ENCODE measurements at regions not wholly inside any gene's neighbourhood (a gene's known extent, or its start where the extent isn't known, plus 50 kb on each side); places are given as distances from the start of the nearest gene placed in this dataset.

DNA sequence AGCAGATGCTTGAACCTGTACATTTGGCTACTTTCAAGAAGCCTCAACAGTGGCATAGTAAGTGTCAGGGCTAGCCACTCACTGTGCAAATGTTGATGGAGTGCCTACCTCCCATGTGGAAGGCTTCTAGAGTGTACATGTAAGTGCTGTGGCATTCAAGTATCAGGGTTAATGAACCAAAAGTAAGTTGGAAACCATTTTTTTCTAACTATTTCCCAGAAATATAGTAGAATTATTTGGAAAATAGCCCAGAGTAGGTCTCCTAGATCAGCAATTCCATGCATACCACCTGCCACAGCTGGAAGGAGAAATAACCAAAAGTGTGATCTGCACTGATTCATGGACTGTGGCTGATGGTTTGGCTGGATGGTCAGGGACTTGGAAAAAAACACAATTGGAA lies 53.3 kb downstream of the FOXD1 start:
- no peak for DNase-seq

GRCh38 chr5:73394610-73395009 lies 54.0 kb downstream of the FOXD1 start:
- DNase-seq = no peak

DNA sequence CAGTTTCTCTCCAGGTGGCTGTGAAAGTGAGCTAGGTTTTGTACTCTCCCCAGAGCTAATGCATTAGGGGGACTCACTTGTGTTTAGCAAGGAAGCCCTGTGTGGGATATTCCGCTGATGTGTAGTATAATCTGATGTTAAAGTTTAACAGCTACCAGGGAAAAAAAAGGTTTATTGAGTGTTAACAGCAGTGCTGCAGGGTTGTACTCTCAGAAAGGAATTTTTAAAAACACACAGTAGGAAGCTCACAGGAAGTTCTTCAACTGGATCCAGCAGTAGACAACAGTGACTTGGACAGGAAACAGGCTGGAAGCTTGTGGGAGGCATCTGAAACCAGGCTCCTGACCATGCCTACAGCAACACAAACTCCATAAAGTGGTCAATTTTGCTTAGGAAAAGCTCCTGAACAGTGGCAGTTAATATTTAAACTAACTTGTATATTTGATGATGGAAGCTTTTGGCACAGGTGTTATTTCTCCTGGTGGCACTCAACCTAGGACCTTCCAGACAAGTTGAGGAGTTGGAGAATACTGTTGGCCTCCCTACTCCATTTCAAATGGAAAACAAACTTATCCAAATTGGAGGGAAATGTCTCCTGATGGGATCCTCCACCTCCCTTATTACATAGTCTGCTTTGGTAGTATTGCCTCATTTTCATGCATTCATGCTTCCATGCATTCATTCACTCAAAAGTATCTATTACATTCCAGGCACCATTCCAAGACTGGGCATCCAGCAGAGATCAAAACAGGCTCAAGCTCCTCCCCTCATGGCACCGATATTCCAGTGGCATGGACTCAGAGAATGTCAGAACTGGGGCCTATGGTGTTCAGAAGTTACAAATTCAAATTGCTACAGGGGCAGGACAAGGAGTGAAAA lies 54.7 kb downstream of the FOXD1 start:
- no peak for DNase-seq

GRCh38 chr5:73392775-73393174 lies 55.8 kb downstream of the FOXD1 start:
- DNase-seq = no peak

- DNase-seq = no peak
Observed at GRCh38 chr5:73391441-73391881, 57.1 kb downstream of the FOXD1 start.

DNA sequence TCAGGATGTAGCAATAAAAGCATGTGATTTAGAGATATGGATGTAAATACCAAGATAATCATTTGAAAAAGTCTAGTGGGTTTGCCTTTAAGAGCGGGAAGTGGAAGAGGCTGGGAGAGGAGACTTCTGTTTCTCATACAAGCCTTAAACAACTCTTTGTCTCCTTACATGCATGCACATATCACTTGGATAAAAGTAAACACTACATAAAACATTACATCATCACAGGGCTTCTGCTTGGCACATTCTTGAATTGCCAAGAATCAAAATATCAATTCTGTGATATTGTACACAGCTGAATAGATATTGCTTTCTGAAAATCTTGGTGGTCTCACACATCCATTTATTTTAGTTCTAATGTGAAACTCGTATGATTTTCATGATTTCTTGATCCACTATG lies 57.6 kb downstream of the FOXD1 start:
- DNase-seq = no peak

DNA sequence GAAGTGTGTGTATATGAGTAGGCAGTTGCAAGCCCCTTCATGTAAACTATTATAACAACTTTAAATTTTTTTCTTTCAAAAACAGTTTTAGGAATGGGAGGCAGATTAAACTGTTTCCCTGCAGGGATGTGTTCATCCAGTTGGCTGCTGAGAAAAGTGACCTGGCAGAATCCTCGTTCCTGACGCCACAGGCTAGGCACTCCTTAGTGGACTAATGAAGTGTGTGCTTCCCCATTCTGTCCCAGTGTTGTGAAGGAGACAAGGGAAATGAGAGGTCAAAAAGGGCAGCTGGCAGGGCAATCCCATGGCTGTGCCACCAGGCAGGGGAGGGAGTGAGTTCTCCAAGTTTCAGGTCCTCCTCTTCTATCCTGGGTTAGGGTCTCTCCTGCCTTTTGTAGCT lies 59.8 kb downstream of the FOXD1 start:
- DNase-seq = no peak

DNA sequence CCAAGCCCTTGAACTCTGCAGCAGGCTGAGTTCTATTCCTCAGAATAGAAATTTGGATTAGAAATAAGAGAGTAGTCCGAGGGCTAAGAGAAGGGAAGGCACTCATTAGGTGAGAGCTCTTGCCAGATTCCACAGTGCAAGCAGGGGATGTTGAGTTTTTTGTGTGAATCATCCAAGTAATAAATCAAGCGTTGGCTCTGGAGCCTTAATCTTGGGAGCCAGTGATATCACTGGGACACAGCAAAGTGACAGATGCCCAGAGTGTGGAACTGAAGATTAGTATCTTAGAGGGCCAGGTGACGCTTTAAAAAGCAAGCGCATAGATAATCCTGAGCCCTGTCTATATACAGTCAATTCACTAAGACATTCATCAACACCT lies 60.3 kb downstream of the FOXD1 start:
- DNase-seq = no peak

DNA sequence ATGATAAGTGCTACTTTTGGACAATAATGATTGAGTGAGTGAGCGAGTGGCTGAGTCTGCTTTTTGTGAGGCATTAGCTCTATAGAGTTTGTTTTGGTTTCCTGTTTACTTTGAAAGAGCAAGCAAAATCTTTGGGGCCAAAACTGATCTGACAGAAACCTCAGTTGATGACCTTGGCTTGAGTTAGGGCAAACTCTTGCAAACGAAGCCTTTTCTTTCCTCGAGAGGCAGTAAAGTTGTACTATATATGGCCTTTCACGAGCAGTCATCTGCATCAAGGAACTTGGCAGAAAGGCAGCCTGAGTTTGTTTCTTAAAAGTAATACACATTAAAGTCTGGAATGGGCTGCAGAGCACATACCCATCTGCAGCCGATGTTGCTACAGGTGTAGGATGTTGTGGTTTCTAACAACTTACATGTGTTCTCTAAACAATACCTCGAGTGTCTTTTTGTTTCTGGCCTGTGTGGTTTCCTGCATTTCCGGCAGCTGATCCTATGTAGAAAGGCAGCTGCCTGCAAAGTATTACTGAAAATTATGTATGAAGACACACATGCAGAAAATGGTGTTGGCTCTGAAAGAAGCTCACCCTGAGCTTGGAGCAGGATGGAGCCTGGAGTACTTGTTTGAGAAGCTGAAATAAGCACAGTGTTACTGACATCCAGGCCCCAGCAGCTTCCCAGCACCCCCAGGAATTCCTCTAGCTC lies 60.8 kb downstream of the FOXD1 start:
- DNase-seq = no peak

DNA sequence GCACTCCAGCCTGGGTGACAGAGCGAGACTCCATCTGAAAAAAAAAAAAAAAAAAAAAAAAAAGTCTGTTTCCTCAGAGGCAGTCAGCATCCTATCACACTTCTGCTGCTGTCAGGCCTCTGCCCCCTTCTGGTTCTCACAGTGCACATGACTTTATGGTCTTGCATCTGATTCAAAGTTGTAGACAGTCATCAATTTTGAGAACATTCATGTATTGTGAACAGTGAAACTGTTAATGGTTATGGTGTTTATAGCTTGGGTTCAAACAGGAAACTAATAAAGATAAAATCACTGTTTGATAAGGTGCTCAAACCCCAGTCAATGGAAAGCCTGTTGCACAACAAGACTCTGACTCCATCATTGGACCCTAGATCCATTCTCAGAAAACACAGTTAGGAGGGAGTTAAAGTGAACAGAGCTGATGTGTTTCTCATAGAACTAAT lies 61.4 kb downstream of the FOXD1 start:
- DNase-seq = no peak

DNA sequence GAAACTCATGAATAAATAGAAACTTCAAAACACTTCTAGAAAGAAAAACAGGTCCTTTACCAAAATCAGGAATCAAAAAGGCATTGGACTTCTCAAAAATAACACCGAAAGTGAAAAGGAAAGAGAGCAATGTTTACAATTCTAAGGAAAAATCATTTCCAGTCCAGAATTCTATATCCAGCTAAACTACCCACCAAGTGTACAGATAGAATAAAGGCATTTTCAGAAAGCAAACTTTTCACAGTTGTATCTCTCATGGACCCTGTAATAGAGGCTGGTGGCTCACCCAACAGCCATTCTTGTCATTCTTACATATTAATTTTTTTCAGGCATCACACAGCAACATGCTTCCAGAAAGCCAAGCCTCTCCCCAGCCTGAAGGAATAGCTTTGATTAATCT lies 63.7 kb downstream of the FOXD1 start:
- DNase-seq = no peak

GRCh38 chr5:73382401-73382740 lies 66.2 kb downstream of the FOXD1 start:
- no peak for DNase-seq

DNA sequence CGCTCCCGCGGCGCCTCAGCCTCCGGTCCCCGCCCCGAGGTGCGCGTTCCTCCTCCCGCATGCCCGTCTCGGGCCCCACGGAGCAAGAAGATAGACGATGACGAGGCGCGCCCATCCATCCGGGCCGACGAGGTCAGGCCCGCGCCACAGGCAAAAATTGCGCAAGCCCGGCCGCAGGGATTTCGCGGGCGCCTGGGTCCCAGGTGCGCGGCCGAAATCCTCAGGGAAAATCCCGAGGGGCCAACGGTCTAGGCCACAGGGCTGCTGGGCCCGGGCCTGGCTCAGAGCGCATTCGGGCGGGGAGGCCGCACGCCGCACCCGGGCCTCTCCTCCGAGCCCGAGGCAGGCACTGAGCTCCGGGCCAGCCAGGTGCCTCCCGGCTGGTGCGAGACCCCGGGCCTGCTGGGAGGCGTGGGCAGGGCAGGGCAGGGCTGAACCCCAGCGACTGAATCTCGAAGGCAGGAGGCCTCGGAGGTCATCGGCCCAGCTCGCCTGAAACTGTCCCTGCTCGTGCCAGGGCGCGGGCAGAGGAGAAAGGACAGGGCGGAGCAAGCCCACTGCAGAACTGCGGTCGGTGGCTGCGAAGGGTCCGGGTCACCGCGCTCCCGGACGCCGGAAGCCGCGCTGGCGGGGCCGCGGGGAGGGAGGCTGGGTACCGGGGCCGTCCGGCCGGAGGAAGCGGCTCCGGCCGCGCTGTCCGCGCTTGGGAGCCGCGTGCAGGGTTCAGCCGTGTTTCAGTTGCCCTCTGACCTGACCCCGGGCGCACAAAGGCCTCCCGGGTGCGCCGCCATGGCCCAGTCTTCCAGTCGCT lies 66.8 kb downstream of the FOXD1 start:
- DNase-seq = no peak

DNA sequence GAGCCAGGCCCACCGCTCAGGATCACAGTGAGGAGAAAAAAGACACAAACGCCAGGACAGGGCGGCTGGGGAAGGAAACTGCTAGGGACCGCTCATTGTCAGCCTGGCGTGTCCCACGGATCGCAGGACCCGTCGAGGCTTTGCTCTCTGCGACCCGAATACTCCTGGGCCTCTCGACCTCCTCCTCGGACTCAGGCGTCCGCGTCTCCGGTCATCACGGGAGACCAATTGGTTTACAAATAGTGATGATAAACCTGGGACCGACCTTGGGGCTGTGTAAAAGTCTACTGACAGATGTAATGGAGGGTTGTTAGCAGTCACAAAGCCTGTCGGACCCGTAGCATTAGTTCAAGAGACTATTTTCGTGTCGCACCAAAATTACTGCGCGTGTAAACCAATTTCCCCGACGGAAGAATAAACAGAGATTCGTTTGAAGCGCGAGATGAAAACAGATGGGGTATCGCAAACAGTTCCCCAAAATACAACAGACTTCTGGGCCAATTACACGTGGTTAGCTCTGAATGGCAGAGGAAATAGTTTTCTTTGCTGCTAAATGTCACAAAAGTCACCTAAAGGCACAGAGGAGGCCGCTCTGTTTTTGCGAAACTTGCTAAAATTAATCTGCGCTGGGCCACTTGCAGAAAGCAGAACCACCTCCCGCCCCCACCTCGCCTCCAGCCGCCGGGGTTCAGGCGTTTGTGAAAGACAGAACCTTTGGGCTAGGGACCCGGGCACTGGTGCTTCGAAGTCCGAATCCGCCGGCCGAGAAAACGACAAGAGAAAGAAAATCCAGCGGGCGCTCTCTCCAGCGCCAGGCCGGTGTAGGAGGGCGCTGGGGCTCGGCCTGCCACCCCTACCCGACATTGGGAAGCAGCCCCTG lies 67.6 kb downstream of the FOXD1 start:
- peak; percentile 48 to 69 (median 64) for DNase-seq

- DNase-seq = peak in 1 of 4 experiments; percentile 9
Observed at GRCh38 chr5:73380041-73380440, 68.5 kb downstream of the FOXD1 start.

GRCh38 chr5:73379435-73379834 lies 69.1 kb downstream of the FOXD1 start:
- DNase-seq = no peak

DNA sequence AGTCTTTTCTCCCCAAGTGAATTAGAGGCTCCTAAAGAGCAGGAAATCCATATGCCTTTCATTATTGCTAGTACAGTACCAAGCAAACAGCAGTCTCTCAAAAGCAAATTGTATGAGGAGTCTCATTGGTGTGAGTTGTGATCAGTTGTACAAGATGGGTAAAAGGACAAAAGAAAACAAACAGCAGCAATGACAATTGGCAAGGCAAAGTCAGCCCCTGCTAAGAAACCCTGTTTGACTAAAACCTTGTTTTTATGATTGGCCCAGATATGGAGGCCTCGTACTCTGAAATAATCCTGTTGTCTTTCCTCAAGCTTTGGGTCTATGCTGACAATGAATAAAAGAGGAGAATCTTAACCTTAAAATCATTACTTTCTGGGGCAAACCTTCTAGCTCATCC lies 69.8 kb downstream of the FOXD1 start:
- DNase-seq = no peak

DNA sequence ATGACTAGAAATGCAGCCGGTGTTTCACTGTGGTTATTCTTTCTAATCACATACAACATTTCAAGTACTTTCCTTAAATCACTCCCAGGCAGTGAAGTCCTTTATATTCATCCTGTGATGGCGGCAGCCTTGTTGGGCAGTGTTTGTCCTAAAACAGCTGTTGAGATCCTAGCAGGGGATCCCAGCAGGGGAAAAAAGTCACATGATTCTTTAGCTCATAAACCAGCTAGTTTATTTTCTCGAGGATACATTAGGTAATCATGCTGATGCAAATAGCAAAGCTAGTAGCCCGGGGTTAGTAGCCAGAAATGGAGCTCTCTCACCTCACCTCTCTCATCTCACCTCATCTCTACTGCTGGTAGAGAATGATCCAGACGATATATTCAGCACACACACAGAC lies 70.5 kb downstream of the FOXD1 start:
- no peak for DNase-seq

- DNase-seq = no peak
Observed at GRCh38 chr5:73376618-73377170, 71.9 kb downstream of the FOXD1 start.

DNA sequence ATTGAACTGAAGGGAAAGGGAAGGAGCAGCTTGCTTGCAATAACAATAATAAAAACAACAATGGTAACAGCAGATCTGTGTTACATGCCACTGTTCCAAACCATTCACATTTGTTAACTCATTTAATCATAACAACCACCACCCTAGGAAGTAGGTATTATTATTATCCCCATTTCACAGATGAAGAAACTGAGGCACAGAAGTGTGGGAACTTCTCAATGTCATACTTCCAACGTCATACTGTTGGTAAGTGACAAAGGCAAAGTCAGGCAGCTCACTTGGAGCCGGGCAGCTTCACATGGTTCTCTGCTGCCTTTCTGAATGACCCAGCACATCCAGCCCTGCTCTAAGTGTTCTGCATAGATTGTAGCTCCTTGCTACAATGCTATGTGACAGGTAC lies 72.6 kb downstream of the FOXD1 start:
- DNase-seq = no peak

- no peak for DNase-seq
Observed at GRCh38 chr5:73375191-73375545, 73.4 kb downstream of the FOXD1 start.

All from suppressor macrophage (primary cell).